Pons (tissue), 1 donor: ENCODE measurements at regions not wholly inside any gene's neighbourhood (a gene's known extent, or its start where the extent isn't known, plus 50 kb on each side); places are given as distances from the start of the nearest gene placed in this dataset.

ENCODE experiments used
- DNase-seq: peaks from one replicate; pipeline ENCODE4 v3.0.0-alpha.2; 2016; ENCODE audit warnings: low spot score

DNA sequence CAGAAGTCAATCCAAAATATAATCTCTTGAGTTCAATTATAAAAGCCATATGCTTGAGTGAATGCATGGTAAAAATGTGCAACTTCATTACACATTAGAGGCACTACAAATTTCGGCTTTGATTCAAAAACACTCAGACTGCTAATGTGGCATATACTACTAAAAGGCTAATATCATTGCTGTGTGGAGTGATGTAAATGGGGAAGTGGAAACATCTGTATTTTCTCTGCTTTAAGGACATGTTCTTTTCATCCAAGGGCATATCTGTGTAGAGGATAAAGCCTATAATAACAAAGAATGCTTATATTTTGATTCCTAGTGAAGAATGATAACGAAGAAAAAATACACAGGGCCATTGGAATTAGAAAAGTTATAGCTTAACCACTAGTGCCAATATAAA, 643.9 kb upstream of the ZNF608 start:
- no peak for DNase-seq

DNA sequence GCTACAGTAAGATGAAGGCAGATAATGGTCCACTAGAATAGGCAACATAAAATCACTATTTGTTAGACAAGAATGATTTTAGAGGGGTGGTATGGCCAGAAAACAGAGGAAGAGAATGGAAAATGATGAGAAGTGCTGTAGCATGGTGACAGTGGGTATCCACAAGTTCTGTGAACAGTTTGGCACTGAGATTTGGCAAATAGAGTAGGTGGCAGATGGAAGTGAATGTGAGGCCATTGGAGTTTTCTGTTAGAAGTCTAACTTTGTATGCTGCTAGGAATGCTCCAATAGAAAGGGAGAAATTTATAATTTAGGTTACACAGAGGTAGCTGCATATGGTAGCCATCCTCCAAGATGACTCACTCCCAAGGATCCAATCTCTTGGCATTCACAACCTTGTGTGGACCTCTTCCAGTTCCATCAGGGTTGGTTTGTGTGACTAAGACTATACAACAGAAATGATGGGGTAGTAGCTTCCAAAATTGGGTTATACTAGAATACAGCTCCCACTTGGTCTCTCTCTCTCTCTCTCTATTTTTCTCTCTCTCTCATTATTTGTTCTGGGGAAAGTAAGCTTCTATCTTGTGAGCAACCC, 646.9 kb upstream of the ZNF608 start:
- DNase-seq, result no peak

DNA sequence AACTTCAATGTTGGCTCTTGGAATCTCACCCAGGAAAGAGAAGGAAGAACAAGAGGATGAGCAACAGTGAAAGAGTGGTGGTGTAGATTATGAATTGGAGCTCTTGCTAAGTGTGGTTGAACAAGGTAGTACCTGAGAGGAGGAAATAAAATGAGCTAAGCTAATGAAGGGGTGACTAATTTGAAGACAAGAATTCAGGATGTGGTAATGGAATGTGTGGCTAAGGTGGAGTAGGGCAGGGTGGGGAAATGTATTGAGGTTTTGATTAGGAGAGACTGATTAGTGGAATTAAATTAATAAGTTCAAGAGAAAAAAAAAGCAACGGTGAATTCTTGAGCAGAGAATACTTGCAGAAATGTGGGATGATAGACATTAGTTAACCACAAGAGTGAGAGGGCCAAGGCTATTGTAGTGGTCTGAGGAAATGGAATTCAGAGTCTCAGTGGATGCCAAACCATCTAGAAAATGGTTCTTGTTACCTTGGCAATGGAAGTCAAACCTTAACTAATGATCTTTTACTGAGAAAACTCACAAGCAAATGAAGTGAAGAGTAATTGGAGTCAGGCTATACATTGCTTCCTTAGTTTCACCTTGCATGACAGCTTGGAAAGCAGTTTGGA, 648.3 kb upstream of the ZNF608 start:
- DNase-seq, result no peak

DNA sequence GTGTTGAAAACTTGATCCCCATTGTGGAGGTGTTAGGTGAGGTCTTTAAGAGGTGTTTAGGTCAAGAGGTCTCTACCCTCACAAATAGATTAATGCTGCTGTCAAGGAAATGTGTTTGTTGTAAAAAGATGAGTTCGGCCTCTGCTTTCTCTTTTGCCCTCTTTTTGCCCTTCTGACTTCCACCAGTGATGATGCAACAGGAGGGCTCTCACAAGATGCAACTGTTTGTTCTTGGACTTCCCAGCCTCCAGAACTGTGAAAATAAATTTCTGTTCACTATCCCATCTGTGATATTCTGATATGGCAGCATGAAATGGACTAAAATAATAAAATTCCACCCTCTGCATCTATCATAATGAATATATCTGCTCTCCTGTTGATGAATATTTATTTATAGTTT, 650.0 kb upstream of the ZNF608 start:
- DNase-seq, result no peak

DNA sequence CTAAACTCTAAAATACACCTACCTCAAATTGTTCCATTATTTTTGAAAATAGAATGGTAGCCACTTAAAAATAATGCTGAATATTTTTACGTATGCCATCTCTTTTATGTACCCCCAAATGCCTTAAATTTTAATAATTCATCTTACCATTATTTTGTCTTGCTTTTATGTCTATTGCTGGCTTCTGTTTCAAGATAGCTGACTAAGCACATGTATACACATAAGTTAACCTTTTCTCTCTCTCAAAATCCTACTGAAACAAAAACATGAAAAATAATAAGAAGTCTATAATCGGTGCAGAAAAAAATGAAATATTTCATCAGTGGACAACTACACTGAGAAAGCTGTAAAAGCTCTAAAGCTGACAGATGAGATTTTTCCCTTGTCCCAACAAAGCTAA, 652.0 kb upstream of the ZNF608 start:
- no peak for DNase-seq

DNA sequence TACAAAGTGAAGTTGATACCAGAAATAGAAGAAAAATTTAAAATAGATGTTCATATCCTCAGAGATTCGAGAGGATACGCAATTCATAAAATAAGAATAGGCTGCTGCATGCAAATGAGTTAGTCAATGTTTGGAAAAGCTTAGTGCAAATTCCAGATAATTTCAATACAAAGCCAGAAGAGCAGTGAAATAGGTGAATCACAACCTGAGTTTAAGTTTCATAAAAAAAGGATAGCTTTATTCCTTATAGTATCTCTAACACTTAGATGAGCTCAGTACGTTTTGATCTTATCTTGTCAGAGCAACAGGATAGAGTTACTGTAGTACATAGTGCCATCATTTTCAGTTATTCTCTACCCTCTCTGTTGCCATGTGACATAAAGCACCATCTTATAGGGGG, 653.4 kb upstream of the ZNF608 start:
- no peak for DNase-seq

DNA sequence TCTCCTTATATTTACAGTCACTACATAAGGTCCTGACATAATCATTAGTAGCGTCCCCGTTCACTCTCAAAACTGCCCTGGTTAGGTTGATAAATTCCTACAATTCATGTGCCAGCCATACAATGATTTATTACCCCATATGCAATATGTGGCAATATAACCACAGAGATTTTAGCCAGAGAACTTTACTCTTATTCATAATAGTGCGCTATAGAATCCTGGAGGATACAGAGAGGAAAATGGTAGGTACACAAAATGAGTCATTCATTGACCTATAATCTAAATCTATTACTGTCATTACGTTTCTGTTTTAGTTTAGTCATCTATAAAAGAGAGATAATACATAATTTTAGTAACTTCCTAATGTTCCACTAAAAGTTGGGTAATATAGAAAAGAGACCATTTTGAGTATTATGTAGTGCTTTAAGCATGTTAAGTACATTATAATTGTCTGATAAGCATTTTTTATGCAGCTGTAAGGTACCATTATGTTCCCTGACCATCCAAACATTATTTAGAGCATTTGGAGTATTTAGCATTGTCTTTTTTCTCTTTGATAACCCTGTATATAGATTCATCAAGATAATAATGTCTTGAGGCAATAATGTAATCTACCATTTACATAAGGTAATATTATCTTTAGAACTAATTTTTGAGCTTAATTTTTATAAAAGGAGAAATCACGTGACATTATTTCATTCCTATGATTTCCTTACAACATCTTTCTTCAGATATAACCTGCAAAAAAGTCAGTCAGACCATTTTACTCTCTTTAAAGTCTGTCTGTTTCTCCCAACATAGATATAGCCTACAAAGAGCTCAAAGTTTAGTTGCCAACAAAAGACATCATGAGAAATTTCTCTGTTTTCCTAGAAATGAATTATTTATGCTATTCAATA, 655.5 kb upstream of the ZNF608 start:
- no peak for DNase-seq

DNA sequence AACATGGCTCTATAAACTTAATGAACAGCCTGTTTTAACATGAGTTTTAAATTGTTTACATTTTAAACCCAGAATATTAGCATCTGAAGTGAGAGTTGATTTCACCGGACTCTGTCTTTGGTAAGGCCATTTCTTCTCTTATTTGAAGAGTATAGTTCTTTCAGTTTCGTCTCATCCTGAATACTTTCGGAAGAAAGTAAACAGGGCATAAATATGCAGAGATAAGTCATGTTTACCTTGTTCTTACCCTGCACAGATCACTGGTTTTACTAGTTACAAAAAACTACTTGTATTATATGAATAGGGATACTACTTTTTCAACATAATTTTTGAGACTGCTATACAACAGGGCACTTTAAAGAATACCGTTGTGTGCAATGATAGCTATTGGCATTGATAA, 656.3 kb upstream of the ZNF608 start:
- DNase-seq, result no peak

DNA sequence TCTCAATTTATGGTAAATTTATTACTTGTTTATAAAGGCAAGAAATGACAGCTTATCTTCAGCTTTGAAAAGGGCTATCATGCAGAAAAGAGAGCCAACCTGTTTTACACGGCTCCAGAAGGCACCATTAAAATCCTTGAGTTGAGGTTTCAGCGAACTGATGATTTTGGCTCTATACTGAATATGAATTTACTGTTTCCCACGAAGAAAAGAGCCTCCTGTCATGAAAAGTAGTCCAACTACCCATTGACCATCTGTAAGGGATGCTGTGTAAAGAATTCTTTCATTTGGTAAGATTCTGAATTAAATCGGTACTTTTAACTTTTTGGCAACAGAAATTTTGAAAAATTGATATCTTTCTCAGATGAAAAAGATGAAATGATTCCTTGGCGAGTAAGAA, 657.6 kb upstream of the ZNF608 start:
- DNase-seq, result no peak

DNA sequence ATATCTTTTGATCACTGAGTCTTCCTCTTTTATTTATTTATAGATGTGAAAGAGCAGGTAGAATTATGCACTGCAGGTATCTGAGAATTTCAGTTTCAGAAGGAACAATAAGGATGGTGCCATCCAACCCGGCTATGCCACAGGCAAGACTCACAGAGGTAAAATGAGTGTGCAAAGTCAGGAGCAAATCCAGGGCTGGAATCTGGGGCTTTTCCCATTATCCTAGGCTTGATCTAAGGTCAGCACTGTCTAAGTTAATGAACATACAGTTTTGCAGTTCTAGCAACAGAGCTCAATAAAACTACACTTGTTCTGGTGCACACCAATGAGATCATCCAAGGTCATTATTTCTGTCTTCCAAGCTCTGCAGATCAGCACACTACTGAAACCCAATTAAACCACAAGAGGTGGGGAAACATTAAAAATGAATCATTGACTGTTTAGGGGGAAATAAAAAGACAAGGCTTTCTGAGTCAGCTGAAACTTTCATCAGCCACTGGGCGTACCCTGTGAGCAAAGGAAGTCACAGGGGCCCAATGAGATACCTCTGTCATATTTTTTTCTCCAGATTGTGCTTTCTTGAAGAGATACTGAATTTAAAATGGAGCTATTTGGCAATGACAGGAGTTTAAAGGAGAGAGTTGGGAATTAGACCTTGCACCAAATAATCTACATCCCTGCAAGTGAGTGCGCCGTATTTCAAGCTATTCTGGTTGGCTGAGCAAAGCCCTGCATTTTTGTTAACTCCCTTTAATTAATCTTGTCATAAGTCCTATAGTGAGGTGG, 662.2 kb upstream of the ZNF608 start:
- peak; percentile 50 for DNase-seq

DNA sequence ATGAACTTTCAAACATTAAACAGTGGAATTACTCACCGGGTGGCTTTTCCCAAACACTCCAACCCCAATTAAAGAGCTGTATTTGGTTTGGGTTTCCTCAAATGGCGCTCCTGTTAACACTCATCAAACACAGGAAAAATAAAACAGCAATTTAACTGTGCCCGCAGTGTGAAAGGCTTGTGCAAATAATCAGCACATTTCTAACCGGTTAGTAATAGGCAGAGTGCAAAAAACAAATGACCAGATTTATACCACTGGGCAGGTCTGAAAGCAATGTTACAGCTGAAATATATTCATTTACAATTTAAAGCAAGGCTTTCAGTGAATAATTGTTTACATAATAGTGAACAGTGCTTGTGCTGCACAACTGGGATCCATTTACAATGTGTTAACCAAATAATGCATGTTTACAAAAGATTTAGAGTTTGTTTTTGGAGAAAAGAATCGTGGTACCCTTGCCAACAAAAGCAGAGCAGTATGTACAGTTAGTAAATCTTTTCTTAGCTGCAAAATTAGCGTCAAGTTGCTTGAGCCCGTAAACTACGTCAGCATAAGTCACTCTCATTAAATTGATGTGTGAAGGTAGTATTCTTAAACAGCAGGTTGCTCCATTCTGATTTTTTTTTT, 662.9 kb upstream of the ZNF608 start:
- DNase-seq, result peak; percentile 37

DNA sequence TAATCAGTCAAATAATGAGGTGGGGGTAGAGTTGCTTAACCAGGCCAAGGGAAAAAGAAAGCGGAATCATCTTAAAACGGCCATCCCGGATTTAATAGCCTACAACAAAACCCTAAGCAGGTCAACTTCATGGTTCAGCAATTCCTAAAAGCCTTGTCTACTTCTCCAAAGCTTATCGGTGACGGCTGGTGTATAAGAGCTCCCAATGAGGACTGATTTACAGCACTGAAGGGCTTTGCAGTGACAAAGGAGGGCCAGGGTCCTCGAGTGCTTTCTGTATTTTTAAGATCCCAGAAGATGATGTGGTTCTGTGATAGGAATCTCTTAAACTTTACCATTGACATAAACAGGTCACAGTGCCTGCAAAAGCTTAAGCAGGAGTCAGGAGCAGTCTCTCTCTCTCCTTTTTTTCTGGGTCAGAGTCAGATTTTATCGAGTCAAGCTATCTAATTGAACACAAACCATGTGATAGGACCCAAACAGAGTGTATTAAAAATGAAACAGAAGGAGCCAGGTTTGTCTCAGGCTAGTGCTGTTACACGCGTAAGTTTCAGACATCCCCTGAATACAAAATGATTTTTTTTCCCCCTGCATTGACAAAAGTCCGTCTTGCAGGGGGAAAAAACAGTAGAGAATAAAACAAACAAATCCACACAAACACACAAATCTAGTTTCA, 663.6 kb upstream of the ZNF608 start:
- no peak for DNase-seq

DNA sequence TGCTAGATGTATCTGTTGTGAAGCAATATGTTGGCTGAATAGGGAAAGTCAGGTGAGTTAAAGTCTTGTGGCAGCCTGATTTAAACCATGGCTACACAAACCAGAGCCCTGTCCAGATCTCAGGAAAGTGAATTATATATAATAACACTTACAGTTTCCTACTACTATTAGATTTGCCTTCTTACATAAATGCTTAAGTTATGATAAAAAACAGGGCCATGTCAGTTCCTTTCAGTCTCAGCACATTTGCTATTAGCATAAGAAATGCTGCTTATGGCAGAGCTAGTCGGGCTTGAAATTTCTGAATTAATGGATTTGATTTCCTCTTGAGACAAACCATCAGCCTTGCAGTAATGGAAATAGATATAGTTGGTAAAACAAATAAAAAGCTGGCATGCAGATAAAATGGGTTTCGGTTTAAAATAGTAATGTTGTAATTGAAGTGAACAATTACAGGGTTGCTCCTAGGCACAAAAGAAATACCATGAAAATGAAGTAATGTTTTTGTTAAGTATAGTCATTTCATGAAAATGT, 664.2 kb upstream of the ZNF608 start:
- DNase-seq, result peak; percentile 65

DNA sequence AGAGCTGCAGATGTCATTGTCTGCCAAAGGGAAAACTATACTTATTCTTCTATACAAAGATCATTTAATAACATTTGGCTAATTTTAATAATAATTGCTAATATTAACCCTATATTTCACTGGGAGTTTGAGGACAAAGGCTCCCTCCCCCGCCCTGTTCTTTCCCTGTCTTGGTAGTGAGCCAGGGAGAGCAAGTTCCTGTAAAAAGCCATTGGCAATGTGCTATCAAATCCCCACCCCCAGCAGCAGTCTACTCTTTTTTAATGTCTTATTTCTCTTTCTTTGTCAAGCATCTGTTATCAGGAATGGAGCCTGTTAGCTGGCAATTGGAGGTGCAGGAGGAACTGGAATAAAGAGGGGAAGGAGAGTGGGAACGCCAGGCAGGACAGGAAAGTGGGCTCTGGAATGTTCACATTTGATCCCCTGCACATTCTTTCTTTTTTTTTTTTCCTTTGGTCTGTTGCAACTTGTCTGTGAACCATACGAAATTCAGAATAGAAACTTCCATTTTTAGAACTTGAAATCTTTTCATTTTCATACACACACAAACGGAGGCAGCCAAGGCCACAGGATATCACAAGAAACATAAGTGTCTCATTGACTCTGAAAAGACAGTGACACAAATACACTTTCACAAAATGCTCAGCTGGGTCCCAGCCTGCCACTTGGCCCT, 664.8 kb upstream of the ZNF608 start:
- DNase-seq, result peak; percentile 77

DNA sequence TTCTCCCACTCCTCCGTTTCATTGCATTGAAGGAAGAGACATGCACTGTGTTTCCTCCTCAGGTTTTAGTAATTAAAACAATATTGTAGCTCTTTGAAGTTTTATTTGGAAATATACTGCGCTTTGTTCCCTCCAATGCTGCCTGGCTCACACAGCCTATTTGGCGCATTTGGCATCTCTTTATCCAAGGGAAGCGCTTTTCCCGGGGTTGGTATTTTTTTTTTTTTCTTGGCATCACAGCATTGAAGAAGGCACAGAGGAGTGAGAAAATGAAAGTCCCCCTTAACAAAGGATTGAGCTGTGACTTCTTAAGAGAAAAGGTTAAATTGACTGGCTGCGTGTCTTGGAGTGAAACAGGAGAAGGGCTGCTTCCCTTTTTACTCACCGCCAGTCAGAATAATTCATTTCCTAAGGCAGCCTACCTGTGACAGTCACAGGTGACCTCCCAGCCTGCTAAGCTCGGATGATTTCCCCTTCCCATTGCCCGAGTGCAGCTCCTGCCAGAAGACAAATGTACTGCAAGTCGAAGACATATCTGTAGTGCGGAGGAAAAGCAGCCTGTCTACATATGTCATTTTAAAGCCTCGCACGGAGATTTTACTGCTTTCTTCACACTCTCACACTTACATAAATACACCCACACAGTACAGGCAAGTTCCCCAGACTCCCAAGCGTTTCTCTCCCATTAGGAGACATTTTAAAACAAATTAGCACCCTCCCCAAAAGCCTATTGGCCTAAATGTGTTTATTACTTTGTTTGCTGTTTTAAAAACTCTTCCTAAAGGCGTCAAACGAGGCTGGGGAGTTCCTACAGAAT, 665.5 kb upstream of the ZNF608 start:
- DNase-seq, result peak; percentile 57

DNA sequence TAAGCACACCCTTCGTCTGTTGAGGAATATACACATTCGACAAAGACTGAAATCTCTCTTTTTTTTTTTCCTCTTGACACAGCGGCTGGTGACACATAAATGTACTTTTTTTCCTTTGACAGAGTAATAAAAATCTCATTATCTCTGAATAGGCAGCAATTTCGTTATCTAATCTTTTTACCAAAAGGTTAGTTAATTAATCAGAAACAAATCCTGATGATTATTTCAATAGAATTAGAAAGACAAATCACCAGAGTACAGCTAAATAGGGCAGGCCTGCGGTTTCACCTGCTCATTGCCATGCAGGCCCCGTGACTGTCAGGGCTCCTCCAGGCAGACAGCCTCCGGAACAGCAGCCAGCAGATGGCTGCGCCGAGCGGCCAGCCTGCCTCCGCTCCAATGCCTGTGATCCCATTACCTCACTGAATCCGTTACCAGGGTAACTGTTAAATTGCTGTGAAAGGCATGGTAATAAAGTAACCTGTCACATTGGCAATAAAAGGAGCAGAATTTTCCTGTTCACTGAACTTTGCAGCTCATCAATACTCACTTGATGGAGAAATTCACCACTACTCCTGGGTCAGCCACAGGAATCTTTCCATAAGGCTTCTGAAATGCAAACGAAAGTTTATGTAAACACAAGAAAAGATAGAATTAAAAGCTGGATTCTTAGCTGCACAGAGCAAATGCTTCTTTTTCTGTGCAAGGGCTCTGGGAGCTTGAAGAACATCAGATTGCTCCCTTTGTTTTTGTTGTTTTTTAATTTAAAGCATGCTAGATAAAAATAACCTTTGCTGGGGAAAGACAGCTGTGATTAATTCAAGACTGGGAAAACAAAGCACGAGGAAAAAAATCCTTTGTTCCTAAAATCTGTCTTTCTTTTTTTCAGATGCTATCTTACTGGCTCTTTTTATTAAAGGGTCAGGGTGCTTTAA, 666.4 kb upstream of the ZNF608 start:
- DNase-seq, result peak; percentile 94

DNA sequence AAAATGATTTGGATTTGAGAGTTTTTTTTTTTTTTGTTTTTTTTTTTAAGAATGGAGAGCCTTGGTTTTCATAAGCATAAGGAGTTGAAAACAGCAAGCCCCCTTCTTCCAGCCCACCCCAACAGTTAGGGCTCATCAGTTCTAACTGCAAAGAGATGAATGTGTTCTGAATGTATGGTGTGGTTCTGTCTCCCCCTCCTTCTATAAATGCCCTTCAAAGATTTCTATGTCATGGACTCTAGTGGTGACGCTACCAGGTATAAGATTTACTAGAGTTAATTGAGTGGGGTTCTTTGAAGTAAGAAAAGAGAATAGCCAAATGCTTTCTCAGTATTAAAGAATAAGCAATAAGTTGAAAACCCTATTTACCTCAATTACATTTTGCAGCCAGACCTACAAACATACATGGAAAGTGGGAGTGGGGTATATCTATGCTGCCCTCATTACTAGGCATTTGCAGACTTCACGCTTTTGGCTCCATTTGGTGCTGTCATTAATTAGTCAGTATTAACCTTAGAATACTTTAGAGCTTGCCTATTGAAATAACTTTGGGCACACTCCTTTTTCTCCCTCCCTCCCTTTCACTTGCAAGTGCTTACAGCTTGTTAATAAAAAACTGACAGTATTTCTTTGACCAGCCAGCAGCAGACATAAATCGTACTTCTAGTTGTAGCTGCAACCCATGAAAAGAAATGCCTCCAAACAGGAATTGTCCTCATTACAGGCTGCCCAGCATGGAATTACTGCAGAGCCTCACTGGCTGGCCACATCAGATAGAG, 667.2 kb upstream of the ZNF608 start:
- peak; percentile 53 for DNase-seq

DNA sequence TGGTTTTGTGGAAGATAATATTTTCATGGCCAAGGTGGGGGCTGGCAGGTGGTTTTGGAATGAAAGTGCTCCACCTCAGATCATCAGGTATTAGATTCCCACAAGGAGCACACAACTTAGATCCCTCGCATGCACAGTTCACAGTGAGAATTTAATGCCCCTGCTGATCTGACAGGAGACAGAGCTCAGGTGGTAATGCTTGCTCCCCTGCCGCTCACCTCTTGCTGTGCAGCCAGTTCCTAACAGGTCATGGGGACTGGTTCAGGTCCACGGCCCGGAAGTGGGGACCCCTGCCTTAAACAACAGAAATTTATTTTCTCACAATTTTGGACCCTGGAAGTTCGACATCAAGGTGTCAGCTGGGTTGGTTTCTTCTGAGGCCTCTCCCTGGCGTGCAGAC, 668.7 kb upstream of the ZNF608 start:
- DNase-seq, result no peak
